ENCODE measurements at regions not wholly inside any gene's neighbourhood (a gene's known extent, or its start where the extent isn't known, plus 50 kb on each side); places are given as distances from the start of the nearest gene placed in this dataset.
"Not testable (repeated sequence)": the region's sequence is repeated elsewhere in the genome, so short reads cannot be mapped to it uniquely, and the experiment has no call there.

DNA sequence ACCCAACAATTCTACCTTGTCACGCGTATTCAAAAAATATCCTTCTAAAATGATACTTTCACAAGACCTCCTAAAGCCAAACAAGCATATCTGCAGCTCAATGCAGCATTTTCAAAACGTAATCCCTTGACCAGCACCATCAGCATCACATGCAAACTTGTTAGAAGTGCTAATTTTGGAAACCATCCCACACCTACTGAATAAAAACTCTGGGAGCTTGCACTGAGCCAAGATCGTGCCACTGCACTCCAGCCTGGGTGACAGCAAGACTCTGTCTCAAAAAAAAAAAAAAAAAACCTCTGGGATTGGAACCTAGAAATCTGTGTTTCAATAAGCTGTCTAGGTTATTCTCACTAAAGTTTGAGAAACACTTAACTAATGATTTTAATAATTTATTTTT is 223.3 kb upstream of the CCDC54 start:
- no peak for DNase-seq (ENCODE audit: low spot score)

DNA sequence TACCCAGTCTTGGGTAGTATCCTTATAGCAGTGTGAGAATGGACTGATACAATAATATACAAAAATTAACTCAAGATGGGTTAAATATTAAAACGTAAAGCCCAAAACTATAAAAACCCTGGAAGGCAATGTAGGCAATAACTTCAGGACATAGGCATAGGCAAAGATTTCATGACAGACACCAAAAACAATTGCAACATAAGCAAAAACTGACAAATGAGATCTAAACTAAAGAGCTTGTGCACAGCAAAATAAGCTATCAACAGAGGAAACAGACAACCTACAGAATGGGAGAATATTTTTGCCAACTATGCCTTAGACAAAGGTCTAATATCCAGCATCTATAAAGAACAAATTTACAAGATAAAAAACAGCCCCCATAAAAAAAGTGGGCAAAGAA is 204.8 kb upstream of the CCDC54 start:
- DNase-seq (ENCODE audit: low spot score): no peak

DNA sequence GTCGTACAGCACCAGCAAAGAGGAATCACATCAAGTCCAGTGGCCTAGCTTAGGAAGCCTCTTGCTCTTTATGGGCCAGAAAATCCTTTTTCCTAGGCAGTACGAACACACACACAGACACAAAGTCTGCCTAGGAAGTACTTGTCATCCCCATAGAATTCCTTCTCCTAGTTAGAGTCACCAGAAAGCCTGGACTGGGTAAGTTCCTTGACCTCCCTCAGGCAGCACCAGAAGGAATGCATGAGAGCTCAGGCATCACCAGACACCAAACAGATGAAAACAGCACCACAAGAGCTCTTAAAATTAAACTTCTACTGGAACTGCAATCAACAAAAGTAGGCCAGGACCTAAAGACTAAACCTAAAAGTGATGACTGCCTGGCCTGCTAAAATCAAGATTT is 192.9 kb upstream of the CCDC54 start:
- no peak for DNase-seq (ENCODE audit: low spot score)

DNA sequence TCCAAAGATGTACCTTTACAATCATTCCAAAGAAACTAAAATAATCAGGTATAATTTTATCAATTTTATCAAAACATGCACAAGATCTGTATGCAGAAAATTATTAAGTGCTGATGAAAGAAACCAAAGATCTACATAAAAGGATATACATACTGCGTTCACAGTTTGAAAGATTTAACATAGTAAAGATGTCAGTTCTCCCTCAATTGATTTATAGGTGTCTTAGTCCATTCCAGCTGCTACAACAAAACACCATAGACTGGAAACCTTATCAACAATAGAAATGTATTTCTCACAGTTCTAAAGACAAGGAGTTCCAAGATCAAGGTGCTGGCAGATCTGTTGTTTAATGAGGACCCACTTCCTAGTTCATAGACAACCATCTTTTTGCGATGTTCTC is 189.0 kb upstream of the CCDC54 start:
- DNase-seq (ENCODE audit: low spot score): no peak

GRCh38 chr3:107189158-107189791 is 188.0 kb upstream of the CCDC54 start:
- no peak for DNase-seq (ENCODE audit: low spot score)

DNA sequence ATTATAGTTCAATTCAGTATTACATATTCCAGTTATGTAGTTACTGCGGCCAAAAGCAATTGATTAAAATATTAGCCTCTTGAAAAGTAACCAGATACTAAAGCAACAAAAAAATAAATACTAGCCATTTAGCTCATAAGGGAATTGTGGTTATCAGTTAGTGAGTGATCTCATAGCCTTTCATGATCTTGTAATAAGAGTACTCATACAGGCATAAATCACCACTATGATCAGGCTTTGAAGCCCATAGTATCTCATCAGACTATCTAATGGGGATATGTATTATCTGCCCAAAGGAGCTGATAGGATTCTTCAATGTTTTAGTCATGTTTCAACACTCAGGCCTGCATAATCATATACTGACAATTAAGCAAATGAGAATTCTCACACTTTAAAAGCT is 184.1 kb upstream of the CCDC54 start:
- DNase-seq (ENCODE audit: low spot score): no peak

DNA sequence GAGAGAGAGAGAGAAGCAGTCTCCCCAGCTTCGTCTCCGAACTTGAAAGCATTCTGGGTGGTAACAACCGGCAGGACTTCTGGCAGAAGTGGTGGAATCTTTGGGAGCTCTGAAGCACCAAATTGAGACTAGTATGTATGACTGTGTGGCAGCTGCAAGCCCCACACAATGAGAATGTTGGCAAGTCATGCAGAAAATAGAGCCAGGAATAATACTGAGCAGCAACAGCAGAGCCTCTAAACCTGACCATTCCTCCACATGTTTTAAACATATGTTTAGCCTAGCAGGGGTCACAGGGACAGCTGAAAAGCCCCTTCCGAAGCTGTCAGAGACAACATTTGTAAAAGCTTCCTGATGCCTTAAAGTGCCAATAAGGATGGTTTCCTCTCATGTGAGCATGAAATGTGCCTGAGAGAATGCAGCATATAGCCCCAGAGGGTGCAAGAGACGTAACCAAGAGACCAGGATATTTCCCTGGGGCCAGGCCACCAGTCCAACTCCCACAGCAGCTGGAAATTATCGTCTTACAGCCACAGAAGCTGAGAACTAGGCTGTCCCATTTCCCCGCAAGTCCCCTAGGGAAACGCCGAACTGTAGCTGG is 178.6 kb upstream of the CCDC54 start:
- no peak for DNase-seq (ENCODE audit: low spot score)

DNA sequence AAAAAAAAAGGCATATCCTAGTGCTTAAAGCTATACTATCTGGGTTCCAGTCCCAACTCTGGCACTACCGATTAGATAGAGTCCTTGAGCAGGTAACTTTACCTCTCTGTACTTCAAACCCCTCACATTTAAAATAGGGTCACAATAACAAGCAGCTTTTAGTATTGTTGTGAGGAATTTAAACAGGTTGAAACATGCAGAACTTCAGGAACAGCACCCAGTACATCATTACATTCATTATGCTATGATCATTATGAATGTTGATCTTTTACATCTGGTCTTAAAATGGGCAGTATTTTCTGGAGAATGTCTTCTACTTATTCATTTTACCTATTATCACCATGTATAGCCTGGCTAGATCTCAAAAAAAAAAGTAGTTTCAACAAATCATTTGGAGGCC is 176.1 kb upstream of the CCDC54 start:
- DNase-seq (ENCODE audit: low spot score): no peak

- DNase-seq (ENCODE audit: low spot score): not testable (repeated sequence)
Measured at GRCh38 chr3:107202885-107203284, 174.4 kb upstream of the CCDC54 start.

DNA sequence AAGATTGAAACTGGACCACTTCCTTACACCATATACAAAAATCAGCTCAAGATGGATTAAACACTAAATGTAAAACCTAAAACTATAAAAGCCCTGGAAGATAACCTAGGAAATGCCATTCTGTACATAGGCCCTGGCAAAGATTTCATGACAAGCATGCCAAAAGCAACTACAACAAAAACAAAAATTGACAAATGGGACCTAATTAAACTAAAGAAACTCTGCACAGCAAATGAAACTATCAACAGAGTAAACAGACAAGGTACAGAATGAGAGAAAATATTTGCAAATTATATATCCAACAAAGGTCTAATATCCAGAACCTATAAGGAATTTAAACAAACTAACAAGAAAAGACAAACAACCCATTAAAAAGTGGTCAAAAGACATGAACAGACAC is 173.1 kb upstream of the CCDC54 start:
- DNase-seq (ENCODE audit: low spot score): no peak

- no peak for DNase-seq (ENCODE audit: low spot score)
Measured at GRCh38 chr3:107205358-107205757, 171.9 kb upstream of the CCDC54 start.

DNA sequence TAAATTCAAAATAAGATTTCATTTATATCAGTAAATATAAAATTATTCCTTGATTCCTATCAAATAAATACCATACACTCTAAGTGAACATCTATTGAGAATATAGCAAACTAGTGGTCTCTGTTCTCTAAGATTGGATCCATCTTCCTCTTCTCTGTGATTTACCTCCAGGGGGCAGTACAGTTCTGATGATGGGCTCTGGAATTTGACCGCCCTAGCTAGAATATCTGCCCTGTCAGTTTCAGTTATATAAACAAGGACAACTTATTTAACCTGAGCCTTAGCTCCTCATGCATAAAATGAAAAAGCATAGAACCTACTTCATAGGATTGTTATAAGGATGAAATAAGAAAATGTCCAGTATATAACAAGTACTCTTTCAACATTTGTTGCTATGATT is 171.1 kb upstream of the CCDC54 start:
- DNase-seq (ENCODE audit: low spot score): no peak

DNA sequence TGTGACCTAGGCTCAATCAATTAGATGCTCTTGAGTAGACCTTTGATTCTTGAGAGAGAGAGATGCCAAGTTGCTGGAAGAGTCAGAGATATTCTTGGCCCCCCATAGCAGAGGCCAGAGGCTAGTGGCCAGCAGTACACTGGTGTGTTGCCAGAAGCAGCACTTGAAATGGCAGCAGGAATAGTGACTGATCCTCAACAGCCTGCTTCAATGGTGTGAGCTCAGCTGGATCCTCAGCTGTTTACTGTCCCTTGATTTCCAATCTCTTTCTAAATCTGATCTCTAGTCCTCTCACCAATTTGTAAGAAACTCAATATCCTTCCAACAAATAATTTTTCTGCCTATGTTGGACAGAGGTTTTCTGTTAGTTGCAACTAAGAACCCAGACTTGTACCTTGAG is 170.3 kb upstream of the CCDC54 start:
- DNase-seq (ENCODE audit: low spot score): no peak

DNA sequence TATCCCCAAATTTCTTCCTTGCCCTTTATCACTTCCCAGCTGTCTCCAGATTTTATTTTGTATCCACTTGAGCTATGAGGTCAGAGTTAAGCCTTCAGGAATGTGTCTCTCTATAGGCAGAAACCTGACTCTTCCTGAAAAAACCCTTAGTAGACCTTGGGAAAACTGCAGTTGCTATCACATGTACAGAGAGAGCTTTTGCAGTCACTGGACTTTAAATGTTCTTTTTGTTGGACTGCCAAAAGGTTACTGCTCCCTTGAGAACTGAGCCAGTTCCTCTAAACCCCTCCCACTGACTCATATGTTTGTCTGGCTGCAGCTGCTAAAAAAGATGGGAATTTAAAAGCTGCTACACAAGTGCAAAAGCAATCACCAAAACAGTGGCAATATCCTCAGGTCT is 169.1 kb upstream of the CCDC54 start:
- no peak for DNase-seq (ENCODE audit: low spot score)

DNA sequence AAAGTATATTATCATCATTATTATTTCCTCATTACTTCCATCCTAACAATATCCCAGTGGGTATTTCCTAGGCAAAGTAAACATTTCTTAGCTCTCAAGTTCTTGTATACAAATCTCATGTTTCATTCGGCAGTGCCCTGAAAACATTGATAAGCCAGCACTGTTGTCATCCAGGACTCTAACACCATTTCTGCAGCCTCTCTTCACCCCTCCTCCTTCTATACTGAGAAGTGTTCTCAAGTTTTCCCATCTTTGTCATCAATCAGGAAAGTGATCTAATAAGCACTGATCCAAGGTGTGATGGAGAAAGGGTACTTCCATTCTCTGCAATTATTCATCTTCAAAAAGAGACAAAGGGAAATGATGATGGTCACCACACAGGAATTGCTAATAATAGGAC is 168.4 kb upstream of the CCDC54 start:
- no peak for DNase-seq (ENCODE audit: low spot score)

- DNase-seq (ENCODE audit: low spot score): no peak
Measured at GRCh38 chr3:107209302-107209990, 167.8 kb upstream of the CCDC54 start.

DNA sequence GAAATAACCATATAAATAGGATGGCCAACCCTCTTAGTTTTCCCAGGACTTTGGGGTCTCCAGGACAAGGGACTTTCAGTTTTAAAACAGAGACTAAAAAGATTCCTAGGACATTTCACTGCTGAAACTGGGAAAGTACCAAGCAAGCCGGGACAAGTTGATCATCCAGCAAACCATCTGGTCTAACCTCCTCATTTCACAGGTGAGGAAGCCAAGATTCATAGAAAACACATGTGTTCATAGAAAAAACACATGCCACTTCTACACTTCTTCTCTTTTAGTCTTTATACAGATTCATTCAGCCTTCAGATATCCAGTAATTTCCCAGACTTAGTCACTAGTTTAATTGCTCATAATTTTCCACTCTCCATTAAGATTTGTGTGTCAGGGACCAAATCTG is 165.6 kb upstream of the CCDC54 start:
- DNase-seq (ENCODE audit: low spot score): no peak

- no peak for DNase-seq (ENCODE audit: low spot score)
Measured at GRCh38 chr3:107212618-107213017, 164.6 kb upstream of the CCDC54 start.

GRCh38 chr3:107213044-107213669 is 164.1 kb upstream of the CCDC54 start:
- no peak for DNase-seq (ENCODE audit: low spot score)

- DNase-seq (ENCODE audit: low spot score): no peak
Measured at GRCh38 chr3:107216229-107216628, 161.0 kb upstream of the CCDC54 start.

- DNase-seq (ENCODE audit: low spot score): no peak
Measured at GRCh38 chr3:107216711-107217110, 160.5 kb upstream of the CCDC54 start.

- DNase-seq (ENCODE audit: low spot score): no peak
Measured at GRCh38 chr3:107217172-107217571, 160.1 kb upstream of the CCDC54 start.

- DNase-seq (ENCODE audit: low spot score): no peak
Measured at GRCh38 chr3:107218864-107219269, 158.4 kb upstream of the CCDC54 start.

Measured in ecto neural progenitor cell (in vitro differentiated cells).